HepG2 (cell line): ENCODE measurements at regions not wholly inside any gene's neighbourhood (a gene's known extent, or its start where the extent isn't known, plus 50 kb on each side); places are given as distances from the start of the nearest gene placed in this dataset.

Experiments used
- DRAP1 ChIP-seq: IDR thresholded peaks from 2 replicates; pipeline ENCODE4 v1.6.1; 2016; ENCODE audit warnings: missing genetic modification reagents, missing compliant biosample characterization
- EHMT2 ChIP-seq: fragments of 200-600 bp; sonication (generic); IDR thresholded peaks from 2 replicates; pipeline ENCODE4 v1.7.0; 2017; ENCODE audit warnings: antibody characterized with exemption, low read depth, low read length, borderline replicate concordance
- FLYWCH1 ChIP-seq: sonication (generic); formaldehyde crosslinking; IDR thresholded peaks from 2 replicates; pipeline ENCODE4 v1.8.1; 2023; ENCODE audit warnings: mild to moderate bottlenecking, missing genetic modification reagents
- GABPB1 ChIP-seq: IDR thresholded peaks from 2 replicates; pipeline ENCODE4 v1.6.1; 2016; ENCODE audit warnings: mild to moderate bottlenecking, missing genetic modification reagents, moderate library complexity, missing compliant biosample characterization
- HOXD1 ChIP-seq: sonication (generic); formaldehyde crosslinking; IDR thresholded peaks from 2 replicates; pipeline ENCODE4 v1.5.0; 2020; ENCODE audit warnings: missing genetic modification reagents
- NBN ChIP-seq: fragments of 450-650 bp; conservative IDR thresholded peaks from 2 replicates; pipeline ENCODE4 v1.6.1; 2017
- NFYC ChIP-seq: IDR thresholded peaks from 2 replicates; pipeline ENCODE4 v1.6.1; 2016; ENCODE audit warnings: missing genetic modification reagents, missing compliant biosample characterization
- NR2F2 ChIP-seq: IDR thresholded peaks from 2 replicates; pipeline ENCODE4 v1.6.1; 2012; ENCODE audit warnings: low read depth, inconsistent platforms, borderline replicate concordance
- PATZ1 ChIP-seq: sonication (generic); formaldehyde crosslinking; IDR thresholded peaks from 2 replicates; pipeline ENCODE4 v1.4.0; 2020; ENCODE audit warnings: missing genetic modification reagents
- PLRG1 ChIP-seq: fragments of 450-650 bp; conservative IDR thresholded peaks from 2 replicates; pipeline ENCODE4 v1.6.1; 2016
- REL ChIP-seq: sonication (generic); formaldehyde crosslinking; conservative IDR thresholded peaks from 2 replicates; pipeline ENCODE4 v1.8.0; 2022; ENCODE audit warnings: mild to moderate bottlenecking, missing genetic modification reagents, moderate library complexity
- SATB2 ChIP-seq: sonication (generic); formaldehyde crosslinking; IDR thresholded peaks from 2 replicates; pipeline ENCODE4 v1.5.0; 2020; ENCODE audit warnings: missing genetic modification reagents
- XBP1 ChIP-seq: sonication (generic); formaldehyde crosslinking; IDR thresholded peaks from 2 replicates; pipeline ENCODE4 v1.5.0; 2020; ENCODE audit warnings: missing genetic modification reagents
- ZBTB26 ChIP-seq: IDR thresholded peaks from 2 replicates; pipeline ENCODE4 v1.6.1; 2016; ENCODE audit warnings: missing compliant biosample characterization, missing genetic modification reagents, borderline replicate concordance
- ZNF124 ChIP-seq: sonication (generic); formaldehyde crosslinking; IDR thresholded peaks from 2 replicates; pipeline ENCODE4 v1.4.0; 2020; ENCODE audit warnings: missing genetic modification reagents
- ZNF224 ChIP-seq: sonication (generic); formaldehyde crosslinking; IDR thresholded peaks from 2 replicates; pipeline ENCODE4 v1.5.0; 2020; ENCODE audit warnings: mild to moderate bottlenecking, missing genetic modification reagents
- ZNF547 ChIP-seq: sonication (generic); formaldehyde crosslinking; IDR thresholded peaks from 2 replicates; pipeline ENCODE4 v1.5.1; 2020; ENCODE audit warnings: mild to moderate bottlenecking, missing genetic modification reagents
- ZNF605 ChIP-seq: sonication (generic); formaldehyde crosslinking; IDR thresholded peaks from 2 replicates; pipeline ENCODE4 v1.8.0; 2022; ENCODE audit warnings: mild to moderate bottlenecking, missing genetic modification reagents
- ZNF746 ChIP-seq: sonication (generic); formaldehyde crosslinking; IDR thresholded peaks from 2 replicates; pipeline ENCODE4 v1.8.0; 2022; ENCODE audit warnings: mild to moderate bottlenecking, missing genetic modification reagents
- ZSCAN22 ChIP-seq: sonication (generic); formaldehyde crosslinking; IDR thresholded peaks from 2 replicates; pipeline ENCODE4 v1.4.0; 2020; ENCODE audit warnings: mild to moderate bottlenecking, missing genetic modification reagents
- TF ChIP-seq, protein P1 (sequence below): sonication (generic); formaldehyde crosslinking; IDR thresholded peaks from 2 replicates; pipeline ENCODE4 v1.4.0; 2020; ENCODE audit warnings: mild to moderate bottlenecking, low read depth, missing genetic modification reagents
- TF ChIP-seq, protein P2 (sequence below): sonication (generic); formaldehyde crosslinking; IDR thresholded peaks from 2 replicates; pipeline ENCODE4 v1.5.0; 2020; ENCODE audit warnings: mild to moderate bottlenecking, missing genetic modification reagents, borderline replicate concordance

GRCh38 chr5:57650360-57651069 lies 167.9 kb upstream of the ACTBL2 start (continued):
- TF ChIP-seq, protein P1, sequence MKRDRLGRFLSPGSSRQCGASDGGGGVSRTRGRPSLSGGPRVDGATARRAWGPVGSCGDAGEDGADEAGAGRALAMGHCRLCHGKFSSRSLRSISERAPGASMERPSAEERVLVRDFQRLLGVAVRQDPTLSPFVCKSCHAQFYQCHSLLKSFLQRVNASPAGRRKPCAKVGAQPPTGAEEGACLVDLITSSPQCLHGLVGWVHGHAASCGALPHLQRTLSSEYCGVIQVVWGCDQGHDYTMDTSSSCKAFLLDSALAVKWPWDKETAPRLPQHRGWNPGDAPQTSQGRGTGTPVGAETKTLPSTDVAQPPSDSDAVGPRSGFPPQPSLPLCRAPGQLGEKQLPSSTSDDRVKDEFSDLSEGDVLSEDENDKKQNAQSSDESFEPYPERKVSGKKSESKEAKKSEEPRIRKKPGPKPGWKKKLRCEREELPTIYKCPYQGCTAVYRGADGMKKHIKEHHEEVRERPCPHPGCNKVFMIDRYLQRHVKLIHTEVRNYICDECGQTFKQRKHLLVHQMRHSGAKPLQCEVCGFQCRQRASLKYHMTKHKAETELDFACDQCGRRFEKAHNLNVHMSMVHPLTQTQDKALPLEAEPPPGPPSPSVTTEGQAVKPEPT (CRISPR knock-in tag): no peak
- TF ChIP-seq ZNF547 (CRISPR knock-in tag) (no peak), ZNF605 (CRISPR knock-in tag) (no peak), ZNF224 (CRISPR knock-in tag) (no peak), ZNF746 (no peak), EHMT2 (peak; percentile 21; the same call in 1 of the 2 replicates), ZBTB26 (no peak; the same call in 1 of the 2 replicates), NBN (no peak), REL (CRISPR knock-in tag) (no peak), GABPB1 (CRISPR knock-in tag) (0 out of 2 replicates have a peak, but pooled peaks have one; percentile 22), PATZ1 (CRISPR knock-in tag) (no peak), FLYWCH1 (CRISPR knock-in tag) (no peak), NR2F2 (0 out of 2 replicates have a peak, but pooled peaks have one; percentile 43), ZSCAN22 (CRISPR knock-in tag) (no peak), DRAP1 (CRISPR knock-in tag) (peak; percentile 47), HOXD1 (CRISPR knock-in tag) (no peak), NFYC (CRISPR knock-in tag) (peak; percentile 70), SATB2 (CRISPR knock-in tag) (no peak), XBP1 (no peak), PLRG1 (no peak), ZNF124 (CRISPR knock-in tag) (no peak; the same call in 1 of the 2 replicates)
- TF ChIP-seq, protein P2, sequence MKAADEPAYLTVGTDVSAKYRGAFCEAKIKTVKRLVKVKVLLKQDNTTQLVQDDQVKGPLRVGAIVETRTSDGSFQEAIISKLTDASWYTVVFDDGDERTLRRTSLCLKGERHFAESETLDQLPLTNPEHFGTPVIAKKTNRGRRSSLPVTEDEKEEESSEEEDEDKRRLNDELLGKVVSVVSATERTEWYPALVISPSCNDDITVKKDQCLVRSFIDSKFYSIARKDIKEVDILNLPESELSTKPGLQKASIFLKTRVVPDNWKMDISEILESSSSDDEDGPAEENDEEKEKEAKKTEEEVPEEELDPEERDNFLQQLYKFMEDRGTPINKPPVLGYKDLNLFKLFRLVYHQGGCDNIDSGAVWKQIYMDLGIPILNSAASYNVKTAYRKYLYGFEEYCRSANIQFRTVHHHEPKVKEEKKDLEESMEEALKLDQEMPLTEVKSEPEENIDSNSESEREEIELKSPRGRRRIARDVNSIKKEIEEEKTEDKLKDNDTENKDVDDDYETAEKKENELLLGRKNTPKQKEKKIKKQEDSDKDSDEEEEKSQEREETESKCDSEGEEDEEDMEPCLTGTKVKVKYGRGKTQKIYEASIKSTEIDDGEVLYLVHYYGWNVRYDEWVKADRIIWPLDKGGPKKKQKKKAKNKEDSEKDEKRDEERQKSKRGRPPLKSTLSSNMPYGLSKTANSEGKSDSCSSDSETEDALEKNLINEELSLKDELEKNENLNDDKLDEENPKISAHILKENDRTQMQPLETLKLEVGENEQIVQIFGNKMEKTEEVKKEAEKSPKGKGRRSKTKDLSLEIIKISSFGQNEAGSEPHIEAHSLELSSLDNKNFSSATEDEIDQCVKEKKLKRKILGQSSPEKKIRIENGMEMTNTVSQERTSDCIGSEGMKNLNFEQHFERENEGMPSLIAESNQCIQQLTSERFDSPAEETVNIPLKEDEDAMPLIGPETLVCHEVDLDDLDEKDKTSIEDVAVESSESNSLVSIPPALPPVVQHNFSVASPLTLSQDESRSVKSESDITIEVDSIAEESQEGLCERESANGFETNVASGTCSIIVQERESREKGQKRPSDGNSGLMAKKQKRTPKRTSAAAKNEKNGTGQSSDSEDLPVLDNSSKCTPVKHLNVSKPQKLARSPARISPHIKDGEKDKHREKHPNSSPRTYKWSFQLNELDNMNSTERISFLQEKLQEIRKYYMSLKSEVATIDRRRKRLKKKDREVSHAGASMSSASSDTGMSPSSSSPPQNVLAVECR (CRISPR knock-in tag): peak; percentile 23; the same call in 1 of the 2 replicates
